DND-41 (cell line): ENCODE measurements at regions not wholly inside any gene's neighbourhood (a gene's known extent, or its start where the extent isn't known, plus 50 kb on each side); places are given as distances from the start of the nearest gene placed in this dataset.

ENCODE experiments used
- CTCF ChIP-seq: IDR thresholded peaks from 2 replicates; pipeline ENCODE4 v1.5.1; 2012; ENCODE audit warnings: borderline replicate concordance, low read length, moderate library complexity, mild to moderate bottlenecking; ENCODE audit not compliant: poor library complexity, severe bottlenecking; ENCODE audit errors: extremely low read depth
- EZH2 ChIP-seq: IDR thresholded peaks from 3 replicates; pipeline ENCODE4 v1.6.1; 2012; ENCODE audit warnings: borderline replicate concordance, low read depth, mild to moderate bottlenecking, moderate library complexity, low read length, inconsistent platforms; ENCODE audit not compliant: severe bottlenecking

DNA sequence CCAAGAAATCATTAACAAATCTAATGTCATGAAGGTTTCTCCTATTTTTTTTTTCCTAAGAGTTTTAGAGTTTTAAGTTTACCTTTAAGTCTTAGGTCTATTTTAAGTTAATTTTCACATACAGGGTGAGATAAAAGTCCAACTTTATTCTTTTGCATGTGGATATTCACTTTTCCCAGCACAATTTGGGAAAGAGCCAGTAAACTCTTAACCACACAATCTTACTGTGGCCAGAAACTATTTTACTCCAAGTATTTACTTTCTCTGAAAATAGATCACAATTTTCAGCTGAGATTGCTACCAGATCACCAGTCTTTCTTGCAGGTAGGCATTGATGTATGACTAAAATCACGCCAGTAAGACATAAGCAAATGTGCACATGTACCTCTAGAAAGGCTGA is 728.5 kb downstream of the TNS3 start:
- TF ChIP-seq CTCF (no peak), EZH2 (no peak)
